ENCODE measurements at regions not wholly inside any gene's neighbourhood (a gene's known extent, or its start where the extent isn't known, plus 50 kb on each side); places are given as distances from the start of the nearest gene placed in this dataset.
"Not testable (repeated sequence)": the region's sequence is repeated elsewhere in the genome, so short reads cannot be mapped to it uniquely, and the experiment has no call there.

DNA sequence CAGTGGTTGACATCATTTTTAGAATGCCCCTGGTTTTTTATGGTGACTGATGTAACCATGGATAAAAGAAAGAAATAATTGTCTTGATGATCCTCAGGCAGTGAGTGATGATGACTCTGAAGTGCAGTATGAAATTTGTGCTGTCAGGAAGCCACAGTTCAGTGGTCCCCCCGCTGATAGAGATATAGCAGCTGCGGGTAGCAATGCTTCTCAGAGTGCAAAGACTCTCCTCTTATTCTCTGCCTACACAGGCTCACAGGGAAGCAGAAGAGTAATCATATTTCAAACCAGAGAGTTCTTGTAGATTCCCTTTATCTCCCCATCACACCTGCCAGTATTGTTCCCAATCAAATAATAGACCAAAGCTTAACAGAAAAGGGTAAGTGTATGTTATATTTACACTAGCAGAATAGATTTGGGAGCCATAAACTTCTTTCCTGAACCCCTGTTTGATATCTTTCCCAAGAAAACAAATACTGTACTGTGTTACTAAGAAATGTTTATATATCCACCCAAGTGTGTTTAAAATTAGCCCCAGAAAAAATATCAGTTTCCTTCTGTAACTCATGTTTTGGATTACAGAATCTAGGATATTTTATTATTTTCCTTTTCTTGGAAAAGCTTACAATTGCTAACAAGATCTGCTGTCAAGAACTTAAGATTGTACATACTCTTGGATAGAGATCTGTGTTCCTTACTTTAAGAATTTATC lies 1817.4 kb upstream of the FLRT2 start:
- H3K36me3 ChIP-seq: no peaks in the 10 kb centered on the region
- H3K4me3 ChIP-seq: no peak overlapping the region
- DNase-seq: peak in 1 of 2 experiments; percentile 24
- no peaks in the 10 kb centered on the region for H3K4me1 ChIP-seq
- H3K27me3 ChIP-seq: no peaks in the 10 kb centered on the region
- no peaks in the 10 kb centered on the region for H3K9me3 ChIP-seq (replicated peaks)
- H3K27ac ChIP-seq: no peak overlapping the region

DNA sequence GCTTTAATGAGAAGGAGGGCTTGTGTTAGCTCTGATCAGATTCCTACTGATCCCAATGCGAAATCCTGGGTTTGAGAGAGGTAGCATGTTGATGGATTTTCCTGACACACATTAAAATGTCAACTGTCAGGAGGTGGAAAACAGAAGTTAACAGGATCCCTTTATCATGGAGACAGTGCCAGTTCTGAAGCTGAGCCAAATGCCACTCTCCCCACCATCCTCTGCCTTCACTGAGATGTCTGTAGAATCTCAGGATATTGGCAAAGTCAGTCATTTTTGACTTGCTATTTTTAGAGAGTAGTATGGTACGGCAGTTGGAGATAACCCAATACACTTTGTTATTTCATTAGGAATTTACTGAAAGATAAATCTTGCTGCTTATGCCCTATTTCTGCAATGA lies 1816.2 kb upstream of the FLRT2 start:
- DNase-seq: no peak
- H3K9me3 ChIP-seq (replicated peaks): no peaks in the 10 kb centered on the region
- no peaks in the 10 kb centered on the region for H3K27me3 ChIP-seq
- H3K27ac ChIP-seq: no peak overlapping the region
- no peaks in the 10 kb centered on the region for H3K36me3 ChIP-seq
- no peak overlapping the region for H3K4me3 ChIP-seq
- H3K4me1 ChIP-seq: no peaks in the 10 kb centered on the region

DNA sequence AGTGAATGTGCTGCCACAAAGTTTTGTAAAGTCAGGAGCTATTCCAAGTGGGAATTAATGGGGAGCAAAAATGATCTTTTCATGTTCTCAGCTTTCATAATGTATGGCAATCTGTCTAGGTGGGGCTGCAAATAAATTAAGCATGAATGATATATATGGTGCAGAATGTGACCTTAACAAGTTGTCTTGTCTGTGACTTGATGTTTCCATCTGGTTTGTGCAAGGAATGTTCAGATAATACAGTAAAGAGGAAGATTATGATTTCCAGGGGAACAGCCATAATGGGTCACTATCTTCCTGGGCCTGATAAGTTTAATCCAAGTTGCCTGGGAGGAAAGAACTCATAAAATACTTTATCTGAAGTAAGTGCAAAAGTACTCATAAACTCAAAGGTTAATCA lies 1815.8 kb upstream of the FLRT2 start:
- H3K4me3 ChIP-seq: no peak overlapping the region
- H3K4me1 ChIP-seq: no peaks in the 10 kb centered on the region
- no peak for DNase-seq
- no peaks in the 10 kb centered on the region for H3K27me3 ChIP-seq
- H3K36me3 ChIP-seq: no peaks in the 10 kb centered on the region
- H3K27ac ChIP-seq: no peak overlapping the region
- no peaks in the 10 kb centered on the region for H3K9me3 ChIP-seq (replicated peaks)

DNA sequence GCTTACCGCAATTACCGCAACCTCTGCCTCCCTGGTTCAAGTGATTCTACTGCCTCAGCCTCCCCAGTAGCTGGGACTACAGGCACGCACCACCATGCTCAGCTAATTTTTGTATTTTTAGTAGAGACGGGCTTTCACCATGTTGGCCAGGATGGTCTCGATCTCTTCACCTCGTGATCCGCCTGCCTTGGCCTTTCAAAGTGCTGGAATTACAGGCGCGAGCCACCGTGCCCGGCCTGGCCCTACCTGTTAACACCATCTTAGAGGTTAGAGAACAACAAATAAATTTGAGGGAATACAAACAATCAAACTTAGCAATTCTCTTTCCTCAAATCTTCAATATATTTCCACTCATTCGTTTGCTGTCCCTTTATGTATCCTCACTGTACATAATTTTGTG lies 1810.5 kb upstream of the FLRT2 start:
- DNase-seq; H3K4me3 ChIP-seq; H3K4me1 ChIP-seq; H3K9me3 ChIP-seq (replicated peaks); H3K27ac ChIP-seq; H3K27me3 ChIP-seq; H3K36me3 ChIP-seq: not testable (repeated sequence)

DNA sequence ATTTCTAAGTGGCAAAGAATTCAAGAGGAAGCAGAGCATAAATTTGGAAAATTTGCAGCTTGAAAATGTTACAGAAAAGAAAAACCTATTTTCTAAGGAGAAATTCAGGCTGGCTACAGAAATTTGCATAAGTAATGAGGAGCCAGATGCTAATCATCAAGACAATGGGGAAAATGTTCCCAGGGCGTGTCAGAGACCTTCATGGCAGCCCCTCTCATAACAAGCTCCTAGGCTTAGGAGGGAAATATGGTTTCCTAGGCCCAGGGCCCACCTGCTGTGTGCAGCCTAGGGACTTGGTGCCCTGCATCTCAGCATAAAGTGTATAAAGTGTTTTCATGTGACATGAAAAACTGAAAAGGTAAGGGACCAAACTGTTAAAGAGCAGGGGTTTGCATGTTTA lies 1796.3 kb upstream of the FLRT2 start:
- Histone ChIP-seq H3K9me3 (replicated peaks) (no peaks in the 10 kb centered on the region), H3K27me3 (no peaks in the 10 kb centered on the region), H3K36me3 (no peaks in the 10 kb centered on the region), H3K4me3 (no peak overlapping the region), H3K27ac (no peak overlapping the region), H3K4me1 (no peaks in the 10 kb centered on the region)
- DNase-seq: no peak

DNA sequence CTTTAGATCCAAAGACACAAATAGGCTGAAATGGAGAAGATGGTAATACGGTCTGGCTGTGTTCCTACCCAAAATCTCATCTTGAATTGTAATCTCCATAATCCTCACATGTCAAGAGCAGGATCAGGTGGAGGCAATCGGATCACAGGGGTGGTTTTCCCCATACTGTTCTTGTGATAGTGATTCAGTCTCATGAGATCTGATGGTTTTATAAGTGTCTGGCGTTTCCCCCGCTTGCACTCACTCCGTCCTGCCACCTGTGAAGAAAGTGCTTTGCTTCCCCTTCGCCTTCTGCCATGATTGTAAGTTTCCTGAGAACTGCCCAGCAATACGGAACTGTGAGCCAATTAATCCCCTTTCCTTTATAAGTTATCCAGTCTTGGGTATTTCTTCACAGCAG lies 1795.5 kb upstream of the FLRT2 start:
- Histone ChIP-seq H3K27ac (no peak overlapping the region), H3K27me3 (no peaks in the 10 kb centered on the region), H3K4me3 (no peak overlapping the region), H3K36me3 (no peaks in the 10 kb centered on the region), H3K4me1 (no peaks in the 10 kb centered on the region), H3K9me3 (replicated peaks) (no peaks in the 10 kb centered on the region)
- no peak for DNase-seq

DNA sequence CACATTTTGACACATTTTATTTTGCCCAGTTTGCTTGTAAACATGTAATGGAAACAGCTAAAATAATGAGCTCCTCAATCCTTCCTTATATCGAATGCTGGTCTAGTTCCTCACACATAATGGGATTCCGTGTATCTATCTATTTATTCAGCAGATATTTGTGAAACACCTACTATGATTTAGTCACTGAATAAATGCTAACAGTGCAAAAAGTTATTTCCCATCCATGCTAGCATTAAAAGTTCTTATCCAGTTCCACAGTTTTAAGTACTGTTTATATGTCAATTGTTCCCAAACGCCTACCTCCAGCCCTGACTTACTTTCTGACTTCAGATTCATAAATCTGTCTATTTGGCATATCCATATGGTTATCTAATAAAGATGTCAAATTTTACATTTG lies 1788.7 kb upstream of the FLRT2 start:
- Histone ChIP-seq H3K27me3 (no peaks in the 10 kb centered on the region), H3K9me3 (replicated peaks) (no peaks in the 10 kb centered on the region), H3K27ac (no peak overlapping the region), H3K36me3 (no peaks in the 10 kb centered on the region), H3K4me3 (no peak overlapping the region), H3K4me1 (no peaks in the 10 kb centered on the region)
- no peak for DNase-seq

DNA sequence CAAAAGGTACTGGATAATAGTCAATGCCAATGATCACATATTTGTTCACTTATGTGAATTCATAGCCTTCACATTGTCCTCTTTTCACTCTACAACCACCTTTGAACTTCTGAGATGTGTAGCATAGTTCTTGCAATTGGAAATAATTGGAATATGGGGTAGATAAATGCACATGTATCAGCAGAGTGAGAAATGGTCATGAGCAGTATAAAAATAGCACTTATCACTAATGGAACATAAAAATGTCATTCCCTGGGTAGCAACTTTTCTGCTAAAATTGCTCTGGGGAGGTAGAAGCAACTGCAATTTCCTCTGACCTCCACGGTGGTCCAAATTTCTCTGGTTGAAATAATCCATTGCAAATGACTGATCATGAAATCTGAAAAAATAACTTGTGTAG lies 1785.7 kb upstream of the FLRT2 start:
- H3K27ac ChIP-seq: no peak overlapping the region
- no peaks in the 10 kb centered on the region for H3K27me3 ChIP-seq
- no peaks in the 10 kb centered on the region for H3K9me3 ChIP-seq (replicated peaks)
- no peak overlapping the region for H3K4me3 ChIP-seq
- no peaks in the 10 kb centered on the region for H3K4me1 ChIP-seq
- no peak for DNase-seq
- no peaks in the 10 kb centered on the region for H3K36me3 ChIP-seq

DNA sequence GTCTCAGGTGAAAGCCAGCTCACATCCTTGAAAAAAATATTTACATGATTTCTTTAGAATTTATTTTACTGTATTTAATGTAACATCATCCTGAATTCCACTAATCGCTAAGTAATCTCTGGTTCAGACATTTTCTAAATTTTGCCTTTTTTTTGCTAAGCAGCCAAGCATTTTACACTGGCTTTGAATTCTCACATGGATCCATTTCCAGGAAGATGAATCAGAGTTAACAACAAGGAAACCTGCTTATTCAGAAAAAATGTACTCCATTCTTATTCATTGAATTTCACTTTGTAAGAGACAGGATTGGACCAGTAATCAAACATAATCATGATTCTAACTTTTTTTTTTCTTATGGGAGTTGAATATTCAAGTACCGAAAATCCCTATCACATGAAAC lies 1785.1 kb upstream of the FLRT2 start:
- H3K27ac ChIP-seq: no peak overlapping the region
- DNase-seq: no peak
- H3K9me3 ChIP-seq (replicated peaks): no peaks in the 10 kb centered on the region
- no peak overlapping the region for H3K4me3 ChIP-seq
- H3K27me3 ChIP-seq: no peaks in the 10 kb centered on the region
- no peaks in the 10 kb centered on the region for H3K4me1 ChIP-seq
- no peaks in the 10 kb centered on the region for H3K36me3 ChIP-seq

DNA sequence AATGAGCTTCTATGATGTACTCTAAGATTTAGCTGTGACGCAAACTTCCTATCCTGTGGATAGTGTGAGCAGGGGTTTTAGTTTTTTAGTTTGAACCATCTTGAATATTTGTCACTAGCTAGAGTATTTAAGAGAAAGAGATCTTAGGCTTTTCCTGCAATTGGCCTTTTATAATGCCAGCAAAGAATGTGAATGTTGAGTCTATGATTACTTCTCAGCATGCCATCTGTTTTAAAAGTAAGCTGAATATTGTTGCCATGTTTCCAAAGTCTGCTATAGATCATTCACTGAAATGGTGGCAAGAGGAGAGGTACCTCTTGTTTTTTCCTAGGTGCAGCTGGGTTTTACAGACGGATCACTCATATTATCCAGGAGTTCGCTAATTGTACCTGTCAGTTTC lies 1783.6 kb upstream of the FLRT2 start:
- Histone ChIP-seq H3K27ac (no peak overlapping the region), H3K36me3 (no peaks in the 10 kb centered on the region), H3K4me1 (no peaks in the 10 kb centered on the region), H3K4me3 (no peak overlapping the region), H3K9me3 (replicated peaks) (no peaks in the 10 kb centered on the region), H3K27me3 (no peaks in the 10 kb centered on the region)
- DNase-seq: no peak

DNA sequence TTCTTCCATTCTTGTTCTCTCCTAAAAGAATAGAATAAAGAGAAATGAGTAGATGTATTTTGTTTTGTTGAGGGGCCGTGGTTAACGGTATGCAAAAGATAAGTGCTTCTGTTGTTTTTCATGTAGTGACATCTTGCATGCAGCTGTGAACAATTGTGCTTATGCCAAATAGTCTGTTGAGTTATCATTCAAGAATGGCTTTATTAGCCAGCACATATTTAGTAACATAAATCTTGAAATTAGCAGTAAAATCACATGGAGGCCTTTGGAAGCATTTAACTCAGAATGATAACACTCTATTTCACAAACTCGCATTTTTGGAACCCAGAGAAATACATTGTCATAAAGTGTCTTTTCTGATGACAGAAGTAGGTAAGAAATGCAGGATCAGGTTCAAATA lies 1772.0 kb upstream of the FLRT2 start:
- Histone ChIP-seq H3K27me3 (no peaks in the 10 kb centered on the region), H3K27ac (no peak overlapping the region), H3K4me3 (no peak overlapping the region), H3K9me3 (replicated peaks) (no peaks in the 10 kb centered on the region), H3K4me1 (no peaks in the 10 kb centered on the region), H3K36me3 (no peaks in the 10 kb centered on the region)
- no peak for DNase-seq

DNA sequence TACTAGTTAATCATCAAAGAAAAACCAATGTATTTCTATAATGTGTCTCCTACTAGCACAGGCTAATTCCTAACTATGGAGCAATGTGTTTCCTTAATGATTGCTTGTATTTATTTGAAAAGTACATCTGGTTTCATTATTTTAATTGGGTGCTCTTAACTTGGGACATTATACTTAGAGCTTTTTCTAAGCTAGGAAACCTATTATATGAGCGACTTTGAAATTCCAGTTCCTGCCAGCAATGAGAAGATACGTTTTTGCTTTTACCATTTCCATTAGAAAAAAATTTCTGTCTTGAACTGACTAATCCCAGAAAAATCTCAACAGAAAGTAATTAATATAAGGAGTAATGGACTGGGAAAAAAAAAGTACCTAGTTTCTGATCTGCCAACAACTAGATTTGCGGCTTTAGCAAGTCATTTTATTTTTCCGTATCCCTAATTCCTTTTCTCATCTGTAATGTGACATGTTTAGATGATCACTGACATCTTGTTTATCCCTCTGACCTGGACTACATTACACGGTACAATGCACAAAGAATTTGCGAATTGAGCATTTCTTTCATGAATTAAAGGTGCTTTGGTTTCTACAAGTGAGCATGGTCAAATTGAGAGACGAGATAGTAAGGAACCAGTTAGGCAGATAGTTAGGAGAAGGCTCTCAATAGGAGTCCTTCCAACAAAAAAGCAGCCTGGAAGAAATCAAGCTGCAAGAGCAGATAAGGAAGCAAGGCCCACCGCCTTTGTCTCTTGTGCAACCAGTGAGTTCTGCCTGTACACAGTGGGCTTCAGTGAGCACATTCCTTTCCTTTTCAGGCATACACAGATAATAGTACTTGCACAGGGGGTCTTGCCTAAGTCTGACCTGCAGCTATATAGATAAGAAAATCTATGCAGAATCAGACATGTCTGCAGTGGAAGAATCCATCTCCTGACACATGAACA lies 1765.0 kb upstream of the FLRT2 start:
- H3K27ac ChIP-seq: no peak overlapping the region
- H3K4me3 ChIP-seq: no peak overlapping the region
- no peaks in the 10 kb centered on the region for H3K9me3 ChIP-seq (replicated peaks)
- no peaks in the 10 kb centered on the region for H3K36me3 ChIP-seq
- H3K27me3 ChIP-seq: no peaks in the 10 kb centered on the region
- no peaks in the 10 kb centered on the region for H3K4me1 ChIP-seq
- DNase-seq: no peak

DNA sequence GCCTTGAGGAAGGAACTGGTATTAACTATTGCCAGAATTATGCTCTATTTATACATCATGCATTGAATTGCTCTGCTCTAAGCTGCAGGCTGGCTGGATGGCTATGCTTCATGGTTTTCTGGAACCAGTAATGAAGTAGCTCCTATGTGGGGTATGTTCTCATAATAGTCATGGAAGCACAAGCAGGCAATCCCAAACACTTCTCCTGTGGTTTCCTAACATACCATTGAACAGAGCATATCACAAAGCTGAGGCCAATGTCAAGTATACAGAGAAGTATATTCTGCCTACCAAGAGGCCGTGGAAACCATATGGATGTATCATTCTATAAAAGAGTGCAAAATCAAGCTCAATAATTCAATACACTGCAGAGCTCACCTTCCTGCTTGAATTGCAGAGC lies 1752.4 kb upstream of the FLRT2 start:
- Histone ChIP-seq H3K4me1 (peaks cover 19% of the 10 kb centered on the region), H3K9me3 (replicated peaks) (no peaks in the 10 kb centered on the region; the same call in 1 of the 2 replicates), H3K27ac (no peak overlapping the region), H3K27me3 (no peaks in the 10 kb centered on the region), H3K36me3 (no peaks in the 10 kb centered on the region), H3K4me3 (no peak overlapping the region)
- DNase-seq: no peak

DNA sequence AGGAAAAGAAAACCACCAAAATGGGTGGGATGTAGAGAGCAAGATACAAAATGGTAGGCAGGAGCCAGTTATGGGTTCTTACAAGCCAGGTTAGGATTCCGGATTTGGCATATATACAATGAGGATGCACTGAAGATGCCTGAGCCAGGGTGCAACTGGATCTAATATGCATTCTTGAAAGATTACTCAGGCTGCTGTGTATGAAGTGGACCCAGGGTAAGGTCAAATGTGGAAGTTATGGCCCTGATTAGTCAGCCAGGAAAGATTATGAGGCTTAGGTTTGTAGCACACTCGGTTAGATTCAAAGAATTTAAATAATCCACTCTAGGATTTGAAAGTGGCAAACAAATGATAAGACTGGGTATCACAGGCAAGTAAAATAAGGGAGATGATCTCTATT lies 1750.7 kb upstream of the FLRT2 start:
- H3K9me3 ChIP-seq (replicated peaks): no peaks in the 10 kb centered on the region; the same call in 1 of the 2 replicates
- H3K36me3 ChIP-seq: no peaks in the 10 kb centered on the region
- no peak overlapping the region for H3K4me3 ChIP-seq
- peak overlapping the region; percentile 26 for H3K27ac ChIP-seq
- no peaks in the 10 kb centered on the region for H3K27me3 ChIP-seq
- peaks cover 19% of the 10 kb centered on the region for H3K4me1 ChIP-seq
- peak; percentile 39 to 53 for DNase-seq

DNA sequence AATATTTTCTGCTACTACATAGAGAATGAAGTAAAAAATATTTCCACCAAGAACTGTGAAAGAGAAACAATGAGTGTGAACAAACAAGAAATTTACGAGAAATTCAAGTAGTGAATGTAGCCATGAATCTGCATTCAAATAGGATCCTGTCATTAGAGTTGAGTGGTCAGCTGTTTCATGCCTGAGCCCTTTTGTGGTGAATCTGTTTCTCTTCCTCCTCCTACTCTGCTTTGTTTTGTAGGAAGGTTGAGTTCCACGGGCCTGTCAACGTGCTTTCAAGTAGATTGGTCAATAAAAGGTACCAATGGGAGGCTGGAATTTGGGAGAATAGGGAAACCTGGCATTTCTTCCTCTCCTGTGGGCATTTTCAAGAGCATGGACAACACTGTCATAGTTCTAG lies 1749.6 kb upstream of the FLRT2 start:
- Histone ChIP-seq H3K36me3 (no peaks in the 10 kb centered on the region), H3K4me3 (no peak overlapping the region), H3K27ac (no peak overlapping the region), H3K4me1 (peaks cover 19% of the 10 kb centered on the region), H3K27me3 (no peaks in the 10 kb centered on the region), H3K9me3 (replicated peaks) (no peaks in the 10 kb centered on the region; the same call in 1 of the 2 replicates)
- DNase-seq: peak in 1 of 2 experiments; percentile 13
